ENCODE measurements at regions not wholly inside any gene's neighbourhood (a gene's known extent, or its start where the extent isn't known, plus 50 kb on each side); places are given as distances from the start of the nearest gene placed in this dataset.

- no peak overlapping the region for H3K27ac Mint-ChIP-seq (ENCODE audit: unreplicated experiment)
- no peaks in the 10 kb centered on the region for H3K4me1 Mint-ChIP-seq (ENCODE audit: unreplicated experiment)
- no peak for TF ChIP-seq CTCF (IDR thresholded peaks at IDR 0.05)
- H3K9me3 Mint-ChIP-seq (ENCODE audit: unreplicated experiment), result peaks cover 40% of the 10 kb centered on the region
- H3K36me3 Mint-ChIP-seq (ENCODE audit: unreplicated experiment), result peaks cover 2% of the 10 kb centered on the region
- DNase-seq (ENCODE audit: extremely low spot score, unreplicated experiment), result peak; percentile 49
- no peak overlapping the region for H3K4me3 Mint-ChIP-seq (ENCODE audit: unreplicated experiment)
- no peaks in the 10 kb centered on the region for H3K27me3 Mint-ChIP-seq (ENCODE audit: unreplicated experiment)
These were observed 123.6 kb upstream of the PPP2R2D start for GRCh38 chr10:131777162-131777561.

DNA sequence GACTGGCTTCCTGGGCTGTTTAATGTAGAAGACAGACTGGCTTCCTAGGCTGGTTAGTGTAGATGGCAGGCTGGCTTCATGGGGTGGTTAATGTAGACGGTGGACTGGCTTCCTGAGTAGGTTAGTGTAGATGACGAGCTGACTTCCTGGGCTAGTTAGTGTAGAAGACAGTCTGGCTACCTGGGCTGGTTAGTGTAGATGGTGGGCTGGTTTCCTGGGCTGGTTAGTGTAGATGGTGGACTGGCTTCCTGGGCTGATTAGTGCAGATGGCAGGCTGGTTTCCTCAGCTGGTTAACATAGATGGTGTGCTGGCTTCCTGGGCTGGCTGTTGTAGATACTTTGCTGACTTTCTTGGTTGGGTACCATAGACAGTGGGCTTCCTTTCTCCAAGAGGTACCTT lies 122.9 kb upstream of the PPP2R2D start:
- Mint-ChIP-seq H3K4me3 (ENCODE audit: unreplicated experiment) (no peak overlapping the region), H3K9me3 (ENCODE audit: unreplicated experiment) (peaks cover 43% of the 10 kb centered on the region), H3K27me3 (ENCODE audit: unreplicated experiment) (no peaks in the 10 kb centered on the region), H3K36me3 (ENCODE audit: unreplicated experiment) (peaks cover 2% of the 10 kb centered on the region), H3K4me1 (ENCODE audit: unreplicated experiment) (no peaks in the 10 kb centered on the region), H3K27ac (ENCODE audit: unreplicated experiment) (no peak overlapping the region)
- peak; percentile 53 for DNase-seq (ENCODE audit: extremely low spot score, unreplicated experiment)
- TF ChIP-seq CTCF (IDR thresholded peaks at IDR 0.05), result no peak

DNA sequence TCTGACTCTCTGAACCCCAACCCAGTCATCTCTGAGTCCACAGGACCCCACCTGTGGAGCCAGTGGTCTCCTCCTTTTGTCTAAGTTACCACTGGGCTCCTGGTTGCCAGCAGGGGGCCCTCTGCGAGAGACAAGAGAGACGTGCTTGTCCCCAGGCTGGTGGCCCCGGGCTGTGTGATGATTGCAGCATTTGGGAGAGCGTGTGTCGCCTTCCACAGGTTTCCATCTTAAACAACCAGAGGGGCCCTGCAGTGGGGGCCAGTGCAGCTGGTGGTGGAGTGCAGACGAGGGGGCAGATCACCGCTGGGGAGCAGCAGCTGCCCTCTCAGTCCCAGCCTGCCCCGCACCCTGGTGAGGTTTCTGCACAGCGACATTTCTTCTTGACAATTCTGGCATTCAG lies 122.4 kb upstream of the PPP2R2D start:
- H3K9me3 Mint-ChIP-seq (ENCODE audit: unreplicated experiment), result peaks cover 45% of the 10 kb centered on the region

GRCh38 chr10:131778842-131779241 lies 122.0 kb upstream of the PPP2R2D start:
- Mint-ChIP-seq H3K27me3 (ENCODE audit: unreplicated experiment) (no peaks in the 10 kb centered on the region), H3K4me3 (ENCODE audit: unreplicated experiment) (no peak overlapping the region), H3K9me3 (ENCODE audit: unreplicated experiment) (peaks cover 45% of the 10 kb centered on the region), H3K36me3 (ENCODE audit: unreplicated experiment) (peaks cover 2% of the 10 kb centered on the region), H3K4me1 (ENCODE audit: unreplicated experiment) (no peaks in the 10 kb centered on the region), H3K27ac (ENCODE audit: unreplicated experiment) (no peak overlapping the region)
- TF ChIP-seq CTCF (IDR thresholded peaks at IDR 0.05), result no peak
- DNase-seq (ENCODE audit: extremely low spot score, unreplicated experiment), result peak; percentile 59

More for the DNA sequence above, 122.4 kb upstream of the PPP2R2D start:
- Mint-ChIP-seq H3K4me1 (ENCODE audit: unreplicated experiment) (no peaks in the 10 kb centered on the region), H3K4me3 (ENCODE audit: unreplicated experiment) (no peak overlapping the region), H3K36me3 (ENCODE audit: unreplicated experiment) (peaks cover 2% of the 10 kb centered on the region), H3K27me3 (ENCODE audit: unreplicated experiment) (no peaks in the 10 kb centered on the region), H3K27ac (ENCODE audit: unreplicated experiment) (no peak overlapping the region)
- no peak for TF ChIP-seq CTCF (IDR thresholded peaks at IDR 0.05)
- peak; percentile 63 for DNase-seq (ENCODE audit: extremely low spot score, unreplicated experiment)

- H3K36me3 Mint-ChIP-seq (ENCODE audit: unreplicated experiment), result peaks cover 2% of the 10 kb centered on the region
- H3K9me3 Mint-ChIP-seq (ENCODE audit: unreplicated experiment), result peaks cover 48% of the 10 kb centered on the region
- no peak overlapping the region for H3K4me3 Mint-ChIP-seq (ENCODE audit: unreplicated experiment)
- no peak overlapping the region for H3K27ac Mint-ChIP-seq (ENCODE audit: unreplicated experiment)
- peak; percentile 74 for DNase-seq (ENCODE audit: extremely low spot score, unreplicated experiment)
- H3K27me3 Mint-ChIP-seq (ENCODE audit: unreplicated experiment), result no peaks in the 10 kb centered on the region
- TF ChIP-seq CTCF (IDR thresholded peaks at IDR 0.05), result no peak
- no peaks in the 10 kb centered on the region for H3K4me1 Mint-ChIP-seq (ENCODE audit: unreplicated experiment)
These were observed 121.0 kb upstream of the PPP2R2D start for GRCh38 chr10:131779661-131780394.

All from osteocyte (in vitro differentiated cells).